Liver (tissue), 8 donors: ENCODE measurements at regions not wholly inside any gene's neighbourhood (a gene's known extent, or its start where the extent isn't known, plus 50 kb on each side); places are given as distances from the start of the nearest gene placed in this dataset.

ENCODE experiments used
- DNase-seq: peaks from one replicate; pipeline ENCODE4 v3.0.0-alpha.2; 2017; ENCODE audit warnings: low spot score
- H3K27ac ChIP-seq, 2 donors: one replicate each; pipeline ENCODE4 v1.7.0; 2013; ENCODE audit warnings: inconsistent platforms in 2 of 2, low read length in 2 of 2, control low read depth in 1 of 2, low read depth in 1 of 2, mild to moderate bottlenecking in 1 of 2
- H3K27me3 ChIP-seq, 4 donors: one replicate each; pipeline versions ENCODE4 v1.6.1 to v1.7.0; 2013; ENCODE audit warnings: low read length in 3 of 4, inconsistent platforms in 1 of 4, mild to moderate bottlenecking in 1 of 4, moderate library complexity in 1 of 4; ENCODE audit not compliant: control insufficient read depth in 4 of 4, insufficient read depth in 4 of 4
- H3K36me3 ChIP-seq, 4 donors: one replicate each; pipeline versions ENCODE4 v1.6.1 to v1.7.0; 2013; ENCODE audit warnings: low read length in 3 of 4, mild to moderate bottlenecking in 3 of 4, low read depth in 1 of 4, moderate library complexity in 1 of 4; ENCODE audit not compliant: control insufficient read depth in 4 of 4, insufficient read depth in 3 of 4
- H3K4me1 ChIP-seq, 4 donors: one replicate each; pipeline versions ENCODE4 v1.6.1 to v1.7.0; 2013; ENCODE audit warnings: low read length in 3 of 4, mild to moderate bottlenecking in 3 of 4, moderate library complexity in 1 of 4; ENCODE audit not compliant: control insufficient read depth in 4 of 4, insufficient read depth in 4 of 4
- H3K4me3 ChIP-seq, 3 donors: one replicate each; pipeline versions ENCODE4 v1.6.1 to v1.7.0; 2013; ENCODE audit warnings: low read length in 3 of 3, control low read depth in 1 of 3, low read depth in 1 of 3, mild to moderate bottlenecking in 1 of 3
- H3K9ac ChIP-seq, 2 donors: one replicate each; pipeline ENCODE4 v1.7.0; 2013; ENCODE audit warnings: low read length in 2 of 2, mild to moderate bottlenecking in 2 of 2, moderate library complexity in 2 of 2, control low read depth in 1 of 2, low read depth in 1 of 2
- H3K9me3 ChIP-seq, 4 donors: one replicate each; pipeline versions ENCODE4 v1.6.1 to v1.7.0; 2013; ENCODE audit warnings: low read length in 3 of 4; ENCODE audit not compliant: control insufficient read depth in 4 of 4
- ATF3 ChIP-seq: IDR thresholded peaks from 2 replicates; pipeline ENCODE4 v1.6.1; 2016; ENCODE audit warnings: antibody characterized with exemption
- CTCF ChIP-seq: fragments of 150-350 bp; IDR thresholded peaks from 2 replicates; pipeline ENCODE4 v1.5.1; 2017; ENCODE audit warnings: improper control_type of control experiment, low read depth, low read length; ENCODE audit not compliant: missing input control
- EGR1 ChIP-seq, 2 donors: IDR thresholded peaks; 2 replicates each; pipeline ENCODE4 v1.6.1; 2016 to 2018; ENCODE audit warnings: antibody characterized with exemption in 2 of 2, low read depth in 2 of 2
- FOXA1 ChIP-seq: IDR thresholded peaks from 2 replicates; pipeline ENCODE4 v1.6.1; 2016; ENCODE audit warnings: antibody characterized with exemption
- FOXA2 ChIP-seq: IDR thresholded peaks from 2 replicates; pipeline ENCODE4 v1.6.1; 2016; ENCODE audit warnings: antibody characterized with exemption
- GABPA ChIP-seq, 2 donors: IDR thresholded peaks in 1 of 2; conservative IDR thresholded peaks in 1 of 2; 2 replicates each; pipeline ENCODE4 v1.6.1; 2016; ENCODE audit warnings: antibody characterized with exemption in 2 of 2, mild to moderate bottlenecking in 1 of 2, moderate library complexity in 1 of 2
- HNF4A ChIP-seq, 2 donors: conservative IDR thresholded peaks; 2 replicates each; pipeline ENCODE4 v1.6.1; 2016; ENCODE audit warnings: antibody characterized with exemption in 2 of 2, mild to moderate bottlenecking in 2 of 2
- HNF4G ChIP-seq: IDR thresholded peaks from 2 replicates; pipeline ENCODE4 v1.6.1; 2016; ENCODE audit warnings: antibody characterized with exemption
- JUND ChIP-seq, 2 donors: IDR thresholded peaks; 2 replicates each; pipeline ENCODE4 v1.6.1; 2016; ENCODE audit warnings: antibody characterized with exemption in 2 of 2
- MAX ChIP-seq: IDR thresholded peaks from 2 replicates; pipeline ENCODE4 v1.6.1; 2016; ENCODE audit warnings: antibody characterized with exemption
- NR2F2 ChIP-seq: IDR thresholded peaks from 2 replicates; pipeline ENCODE4 v1.6.1; 2016; ENCODE audit warnings: antibody characterized with exemption
- RAD21 ChIP-seq, 2 donors: IDR thresholded peaks; 2 replicates each; pipeline ENCODE4 v1.6.1; 2016; ENCODE audit warnings: antibody characterized with exemption in 2 of 2, mild to moderate bottlenecking in 2 of 2
- REST ChIP-seq: IDR thresholded peaks from 2 replicates; pipeline ENCODE4 v1.6.1; 2016; ENCODE audit warnings: antibody characterized with exemption, mild to moderate bottlenecking
- RXRA ChIP-seq, 2 donors: IDR thresholded peaks; 2 replicates each; pipeline ENCODE4 v1.6.1; 2017 to 2018; ENCODE audit warnings: antibody characterized with exemption in 2 of 2, mild to moderate bottlenecking in 1 of 2
- SP1 ChIP-seq: IDR thresholded peaks from 2 replicates; pipeline ENCODE4 v1.6.1; 2018; ENCODE audit warnings: antibody characterized with exemption, mild to moderate bottlenecking
- TAF1 ChIP-seq: conservative IDR thresholded peaks from 2 replicates; pipeline ENCODE4 v1.6.1; 2016; ENCODE audit warnings: antibody characterized with exemption, mild to moderate bottlenecking
- YY1 ChIP-seq: IDR thresholded peaks from 2 replicates; pipeline ENCODE4 v1.6.1; 2016; ENCODE audit warnings: antibody characterized with exemption, mild to moderate bottlenecking
- ZBTB33 ChIP-seq: IDR thresholded peaks from 2 replicates; pipeline ENCODE4 v1.6.1; 2016; ENCODE audit warnings: antibody characterized with exemption
- WGBS: extraction: QIAGEN DNeasy Blood & Tissue Kit; methylation state at CpG from one replicate; pipeline ENCODE4 v1.1.7; 2013; 5-methylcytosine and 5-hydroxymethylcytosine counted together
- donor health status: healthy.
- donor health status: healthy.
- donor health status: healthy.
- donor health status: healthy.
- donor health status: healthy.

GRCh38 chr17:37820995-37821713, 76.3 kb upstream of the HNF1B start:
- H3K4me1 ChIP-seq, result peaks cover 4 to 12% (median 7%) of the 10 kb centered on the region in 4 donors
- H3K27ac ChIP-seq, result no peak overlapping the region
- 96% methylated on average over 5 of the region's 5 CpGs for WGBS
- no peaks in the 10 kb centered on the region for H3K27me3 ChIP-seq
- H3K9me3 ChIP-seq, result no peaks in the 10 kb centered on the region
- H3K4me3 ChIP-seq, result no peak overlapping the region
- no peaks in the 10 kb centered on the region for H3K36me3 ChIP-seq
- no peak overlapping the region for H3K9ac ChIP-seq
- no peak for DNase-seq
- TF ChIP-seq MAX, result no peak
- TF ChIP-seq RXRA (IDR thresholded peaks at IDR 0.05), result no peak
- no peak for TF ChIP-seq HNF4G
- no peak for TF ChIP-seq FOXA1
- no peak for TF ChIP-seq EGR1 (IDR thresholded peaks at IDR 0.05; ENCODE audit: low read depth in 2 of 2)
- TF ChIP-seq REST, result no peak
- TF ChIP-seq ZBTB33, result no peak
- TF ChIP-seq YY1, result no peak
- no peak for TF ChIP-seq CTCF
- no peak for TF ChIP-seq HNF4A (conservative IDR thresholded peaks at IDR 0.05)
- TF ChIP-seq GABPA (IDR thresholded peaks at IDR 0.05 in 1 of 2, conservative IDR thresholded peaks at IDR 0.05 in 1 of 2), result no peak
- TF ChIP-seq ATF3, result no peak
- no peak for TF ChIP-seq RAD21 (IDR thresholded peaks at IDR 0.05)
- TF ChIP-seq JUND (IDR thresholded peaks at IDR 0.05), result no peak
- no peak for TF ChIP-seq FOXA2
- TF ChIP-seq SP1, result no peak
- no peak for TF ChIP-seq NR2F2
- TF ChIP-seq TAF1, result no peak
